ENCODE measurements at regions not wholly inside any gene's neighbourhood (a gene's known extent, or its start where the extent isn't known, plus 50 kb on each side); places are given as distances from the start of the nearest gene placed in this dataset.

- in situ Hi-C loops (cut with MboI; ENCODE audit: low sequenced_read_pairs) (no loop called here), dilution Hi-C loops (cut with HindIII; ENCODE audit: low sequenced_read_pairs, unreplicated experiment) (no loop called here), intact Hi-C loops (cut with micrococcal nuclease) (no loop called here)
- no CpG with 5 or more reads among the region's 1 CpG for WGBS, 2 experiments (ENCODE audit: extremely low coverage in 2 of 2, insufficient read length in 1 of 2)
- no TSS peak for BruUV-seq (replicated peaks)
- no peak overlapping the region for H3K4me3 ChIP-seq (ENCODE audit: insufficient read depth, low read depth, low read length)
- H3K14ac ChIP-seq (replicated peaks; ENCODE audit: low read depth, low read length) = no peak overlapping the region
- no peaks in the 10 kb centered on the region for H4K20me1 ChIP-seq (ENCODE audit: insufficient read depth, low read length)
- no peak overlapping the region for H3K56ac ChIP-seq (ENCODE audit: extremely low read depth, insufficient read depth, low read length)
- H2BK20ac ChIP-seq (ENCODE audit: low read depth, low read length) = no peak overlapping the region
- no peak overlapping the region for H2AFZ ChIP-seq (replicated peaks; ENCODE audit: low read length, poor library complexity)
- ChIA-PET POLR2A (ENCODE audit: unreplicated experiment) (no interaction called here), CTCF (no interaction called here)
- no peak overlapping the region for H2BK15ac ChIP-seq (ENCODE audit: low read depth, low read length)
- no peak overlapping the region for H3K4me2 ChIP-seq (ENCODE audit: low read depth, low read length)
- DNase-seq (no peak), ATAC-seq (ENCODE audit: low read depth) (no peak)
- no peak overlapping the region for H2BK120ac ChIP-seq (ENCODE audit: low read depth, low read length)
- no peak overlapping the region for H3K27ac ChIP-seq (ENCODE audit: insufficient read depth, low read length)
- no peaks in the 10 kb centered on the region for H3K36me3 ChIP-seq (ENCODE audit: control insufficient read depth, insufficient read depth, low read length)
- no peak overlapping the region for H3K18ac ChIP-seq (ENCODE audit: low read depth, low read length)
- H3K27me3 ChIP-seq (ENCODE audit: control insufficient read depth, insufficient read depth, low read length) = no peaks in the 10 kb centered on the region
- H4K8ac ChIP-seq (ENCODE audit: low read depth in 2 of 2, low read length in 2 of 2) = no peak overlapping the region
- H2BK5ac ChIP-seq (ENCODE audit: low read depth, low read length, poor library complexity, severe bottlenecking) = no peak overlapping the region
- no peaks in the 10 kb centered on the region for H3K9me3 ChIP-seq (ENCODE audit: control insufficient read depth, insufficient read depth, low read length)
- no peaks in the 10 kb centered on the region for H3K9me1 ChIP-seq (ENCODE audit: insufficient read depth, low read length)
- no peaks in the 10 kb centered on the region for H3K79me1 ChIP-seq (ENCODE audit: low read depth in 1 of 2, low read length in 2 of 2)
- H2AK9ac ChIP-seq (replicated peaks; ENCODE audit: low read depth, low read length, poor library complexity) = no peak overlapping the region
- H2AK5ac ChIP-seq (ENCODE audit: low read depth, low read length) = no peak overlapping the region
- no peak overlapping the region for H3K4ac ChIP-seq (ENCODE audit: low read depth, low read length)
- H3K4me1 ChIP-seq (ENCODE audit: control insufficient read depth, insufficient read depth, low read length) = no peaks in the 10 kb centered on the region
- no peak overlapping the region for H4K5ac ChIP-seq (ENCODE audit: low read depth, low read length)
- no peak overlapping the region for H3K23ac ChIP-seq (ENCODE audit: low read depth, low read length)
- H3K9ac ChIP-seq (ENCODE audit: low read depth, low read length) = no peak overlapping the region
- no peak overlapping the region for H4K91ac ChIP-seq (ENCODE audit: insufficient read depth, low read depth, low read length)
- TF ChIP-seq RFX5 (IDR thresholded peaks at IDR 0.05; ENCODE audit: low read depth, low read length) (no peak), RCOR1 (IDR thresholded peaks at IDR 0.05; ENCODE audit: insufficient replicate concordance, low read length) (no peak), FOS (IDR thresholded peaks at IDR 0.05; ENCODE audit: low read depth, low read length) (no peak)
Measured at GRCh38 chr12:13496111-13496510, 299.6 kb downstream of the EMP1 start.

All from IMR-90 (cell line).